ENCODE measurements at regions not wholly inside any gene's neighbourhood (a gene's known extent, or its start where the extent isn't known, plus 50 kb on each side); places are given as distances from the start of the nearest gene placed in this dataset.

GRCh38 chr16:86210403-86211193, 299.7 kb upstream of the FOXF1 start:
- TF ChIP-seq CTCF (IDR thresholded peaks at IDR 0.05; ENCODE audit: low read depth, low read length) (no peak), POLR2A (IDR thresholded peaks at IDR 0.05; ENCODE audit: extremely low read depth, insufficient read length) (no peak), MYC (IDR thresholded peaks at IDR 0.05; ENCODE audit: low read depth, low read length) (no peak)
